ENCODE measurements at regions not wholly inside any gene's neighbourhood (a gene's known extent, or its start where the extent isn't known, plus 50 kb on each side); places are given as distances from the start of the nearest gene placed in this dataset.

DNA sequence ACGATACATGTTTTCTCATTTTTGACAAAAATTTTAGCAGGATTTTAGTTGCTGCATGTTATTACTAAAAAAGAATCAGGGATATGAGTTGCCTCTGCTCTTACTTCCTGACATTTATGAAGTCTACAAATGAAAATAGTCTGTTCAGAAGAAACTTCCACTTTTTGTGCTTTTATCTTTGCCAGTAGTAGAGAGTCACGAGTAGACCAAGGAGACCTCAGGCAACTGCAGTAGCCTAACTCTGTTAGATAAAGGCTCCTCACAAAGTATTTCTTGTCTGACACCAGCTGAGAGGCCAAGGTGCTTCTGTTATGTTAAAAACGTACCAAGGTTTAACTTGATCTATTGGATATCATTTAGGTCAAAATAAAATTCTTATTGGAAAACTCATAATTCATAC is 333.9 kb downstream of the NR2F1-AS1 start:
- TF ChIP-seq, protein P1, sequence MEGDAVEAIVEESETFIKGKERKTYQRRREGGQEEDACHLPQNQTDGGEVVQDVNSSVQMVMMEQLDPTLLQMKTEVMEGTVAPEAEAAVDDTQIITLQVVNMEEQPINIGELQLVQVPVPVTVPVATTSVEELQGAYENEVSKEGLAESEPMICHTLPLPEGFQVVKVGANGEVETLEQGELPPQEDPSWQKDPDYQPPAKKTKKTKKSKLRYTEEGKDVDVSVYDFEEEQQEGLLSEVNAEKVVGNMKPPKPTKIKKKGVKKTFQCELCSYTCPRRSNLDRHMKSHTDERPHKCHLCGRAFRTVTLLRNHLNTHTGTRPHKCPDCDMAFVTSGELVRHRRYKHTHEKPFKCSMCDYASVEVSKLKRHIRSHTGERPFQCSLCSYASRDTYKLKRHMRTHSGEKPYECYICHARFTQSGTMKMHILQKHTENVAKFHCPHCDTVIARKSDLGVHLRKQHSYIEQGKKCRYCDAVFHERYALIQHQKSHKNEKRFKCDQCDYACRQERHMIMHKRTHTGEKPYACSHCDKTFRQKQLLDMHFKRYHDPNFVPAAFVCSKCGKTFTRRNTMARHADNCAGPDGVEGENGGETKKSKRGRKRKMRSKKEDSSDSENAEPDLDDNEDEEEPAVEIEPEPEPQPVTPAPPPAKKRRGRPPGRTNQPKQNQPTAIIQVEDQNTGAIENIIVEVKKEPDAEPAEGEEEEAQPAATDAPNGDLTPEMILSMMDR (IDR thresholded peaks at IDR 0.05; ENCODE audit: insufficient read depth, low read length) = no peak
- no peak for TF ChIP-seq POLR2AphosphoS5 (IDR thresholded peaks at IDR 0.05; ENCODE audit: low read depth)

Measured in HL-60 (cell line).